Mammary epithelial cell (primary cell): ENCODE measurements at regions not wholly inside any gene's neighbourhood (a gene's known extent, or its start where the extent isn't known, plus 50 kb on each side); places are given as distances from the start of the nearest gene placed in this dataset.

Experiments
- EZH2 ChIP-seq: IDR thresholded peaks from 2 replicates; pipeline ENCODE4 v1.6.1; 2012; ENCODE audit warnings: low read length, inconsistent platforms, borderline replicate concordance
- TF ChIP-seq, protein P1 (sequence below), 2 donors: IDR thresholded peaks in 1 of 2; conservative IDR thresholded peaks in 1 of 2; 2 replicates each; pipeline ENCODE4 v1.5.1; 2011 to 2012; ENCODE audit warnings: inconsistent platforms in 2 of 2, low read length in 2 of 2, mild to moderate bottlenecking in 2 of 2, control low read depth in 1 of 2, low read depth in 1 of 2; ENCODE audit not compliant: insufficient read depth in 1 of 2; ENCODE audit errors: extremely low read depth in 1 of 2

- TF ChIP-seq, protein P1, sequence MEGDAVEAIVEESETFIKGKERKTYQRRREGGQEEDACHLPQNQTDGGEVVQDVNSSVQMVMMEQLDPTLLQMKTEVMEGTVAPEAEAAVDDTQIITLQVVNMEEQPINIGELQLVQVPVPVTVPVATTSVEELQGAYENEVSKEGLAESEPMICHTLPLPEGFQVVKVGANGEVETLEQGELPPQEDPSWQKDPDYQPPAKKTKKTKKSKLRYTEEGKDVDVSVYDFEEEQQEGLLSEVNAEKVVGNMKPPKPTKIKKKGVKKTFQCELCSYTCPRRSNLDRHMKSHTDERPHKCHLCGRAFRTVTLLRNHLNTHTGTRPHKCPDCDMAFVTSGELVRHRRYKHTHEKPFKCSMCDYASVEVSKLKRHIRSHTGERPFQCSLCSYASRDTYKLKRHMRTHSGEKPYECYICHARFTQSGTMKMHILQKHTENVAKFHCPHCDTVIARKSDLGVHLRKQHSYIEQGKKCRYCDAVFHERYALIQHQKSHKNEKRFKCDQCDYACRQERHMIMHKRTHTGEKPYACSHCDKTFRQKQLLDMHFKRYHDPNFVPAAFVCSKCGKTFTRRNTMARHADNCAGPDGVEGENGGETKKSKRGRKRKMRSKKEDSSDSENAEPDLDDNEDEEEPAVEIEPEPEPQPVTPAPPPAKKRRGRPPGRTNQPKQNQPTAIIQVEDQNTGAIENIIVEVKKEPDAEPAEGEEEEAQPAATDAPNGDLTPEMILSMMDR (conservative IDR thresholded peaks at IDR 0.05 in 1 of 2, IDR thresholded peaks at IDR 0.05 in 1 of 2; ENCODE audit: extremely low read depth in 1 of 2, insufficient read depth in 1 of 2, low read depth in 1 of 2, low read length in 2 of 2): no peak
- TF ChIP-seq EZH2: no peak
Observed at GRCh38 chr1:187996780-187997179, 1168.0 kb downstream of the PLA2G4A start.
